ENCODE measurements at regions not wholly inside any gene's neighbourhood (a gene's known extent, or its start where the extent isn't known, plus 50 kb on each side); places are given as distances from the start of the nearest gene placed in this dataset.

DNA sequence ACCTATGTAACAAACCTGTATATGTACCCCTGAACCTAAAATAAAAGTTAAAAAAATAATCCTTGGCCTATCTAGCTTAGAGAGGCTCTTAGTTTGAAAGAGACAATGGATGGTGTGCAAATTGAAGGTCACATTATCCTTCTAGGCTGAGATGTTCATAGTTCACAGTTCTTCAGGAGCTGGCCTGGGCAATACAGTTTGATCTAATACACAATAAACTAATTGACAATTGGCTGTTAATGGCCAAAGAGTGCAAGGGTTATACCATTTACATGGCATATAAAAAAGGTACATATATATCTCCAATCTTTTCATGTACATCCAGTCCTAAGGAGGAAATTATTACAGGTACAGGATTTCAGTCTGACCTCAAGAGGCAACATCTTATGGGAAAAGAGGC, 117.4 kb upstream of the NEDD9 start:
- no peaks in the 10 kb centered on the region for H3K9me3 ChIP-seq (ENCODE audit: control insufficient read depth in 2 of 2, low read length in 2 of 2)
- no peak overlapping the region for H3K9ac ChIP-seq (ENCODE audit: low read depth in 1 of 2, low read length in 2 of 2)
- H3K27ac ChIP-seq (ENCODE audit: low read depth in 2 of 2, low read length in 2 of 2), result peak overlapping the region in 1 of 2 donors; percentile 21
- H3K36me3 ChIP-seq (ENCODE audit: control insufficient read depth in 2 of 2, insufficient read depth in 2 of 2, low read length in 2 of 2), result no peaks in the 10 kb centered on the region
- peaks cover 0 to 6% of the 10 kb centered on the region in 2 donors for H3K4me1 ChIP-seq (ENCODE audit: control insufficient read depth in 2 of 2, insufficient read depth in 2 of 2, low read length in 2 of 2)
- no peaks in the 10 kb centered on the region for H3K27me3 ChIP-seq (ENCODE audit: control insufficient read depth in 2 of 2, insufficient read depth in 2 of 2, low read length in 2 of 2)
- H3K4me3 ChIP-seq (ENCODE audit: low read length in 2 of 2), result no peak overlapping the region

DNA sequence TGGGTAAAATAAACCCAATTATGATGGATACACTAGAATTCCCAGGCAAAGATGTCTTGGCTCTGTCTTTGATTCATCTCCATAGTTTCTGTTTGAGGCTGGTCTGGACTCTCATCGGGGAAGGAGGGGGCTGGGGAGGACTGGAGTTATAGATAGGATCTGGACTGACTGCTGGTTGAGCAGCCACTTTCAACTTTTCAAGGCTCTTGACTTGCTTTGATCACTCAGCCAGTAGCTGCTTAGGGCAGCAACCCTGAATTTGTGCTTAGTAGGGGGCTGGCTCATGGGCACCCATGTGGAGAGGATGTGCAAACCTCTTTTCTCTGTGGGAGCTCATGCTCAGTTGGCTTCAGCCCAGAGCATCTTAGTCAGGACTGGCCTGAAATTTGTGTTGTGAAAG, 114.0 kb upstream of the NEDD9 start:
- H3K9me3 ChIP-seq (ENCODE audit: control insufficient read depth in 2 of 2, low read length in 2 of 2), result no peaks in the 10 kb centered on the region
- no peak overlapping the region for H3K9ac ChIP-seq (ENCODE audit: low read depth in 1 of 2, low read length in 2 of 2)
- H3K4me1 ChIP-seq (ENCODE audit: control insufficient read depth in 2 of 2, insufficient read depth in 2 of 2, low read length in 2 of 2), result peaks cover 0 to 9% of the 10 kb centered on the region in 2 donors
- no peaks in the 10 kb centered on the region for H3K27me3 ChIP-seq (ENCODE audit: control insufficient read depth in 2 of 2, insufficient read depth in 2 of 2, low read length in 2 of 2)
- no peak overlapping the region for H3K4me3 ChIP-seq (ENCODE audit: low read length in 2 of 2)
- no peaks in the 10 kb centered on the region for H3K36me3 ChIP-seq (ENCODE audit: control insufficient read depth in 2 of 2, insufficient read depth in 2 of 2, low read length in 2 of 2)
- H3K27ac ChIP-seq (ENCODE audit: low read depth in 2 of 2, low read length in 2 of 2), result no peak overlapping the region

DNA sequence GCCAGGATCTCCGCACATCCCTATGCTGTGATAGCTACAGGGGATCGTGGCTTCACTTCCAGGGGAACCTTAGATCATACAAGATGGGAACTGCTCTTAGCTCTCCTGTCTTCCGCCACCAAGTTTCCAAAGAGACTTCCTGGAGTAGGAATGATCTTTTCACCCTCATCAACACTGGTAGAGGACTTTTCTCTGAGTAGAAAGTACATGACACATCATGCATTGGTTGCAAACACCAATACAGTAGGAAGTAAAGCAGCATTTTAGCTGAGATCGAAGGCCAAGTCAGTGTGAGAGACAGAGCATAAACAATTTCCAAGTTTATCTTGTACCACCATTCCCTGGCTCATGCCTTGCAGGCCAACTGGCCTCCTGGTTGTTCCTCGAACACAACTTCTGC, 113.1 kb upstream of the NEDD9 start:
- Histone ChIP-seq H3K9me3 (ENCODE audit: control insufficient read depth in 2 of 2, low read length in 2 of 2) (no peaks in the 10 kb centered on the region), H3K9ac (ENCODE audit: low read depth in 1 of 2, low read length in 2 of 2) (no peak overlapping the region), H3K27ac (ENCODE audit: low read depth in 2 of 2, low read length in 2 of 2) (no peak overlapping the region), H3K36me3 (ENCODE audit: control insufficient read depth in 2 of 2, insufficient read depth in 2 of 2, low read length in 2 of 2) (no peaks in the 10 kb centered on the region), H3K4me1 (ENCODE audit: control insufficient read depth in 2 of 2, insufficient read depth in 2 of 2, low read length in 2 of 2) (peaks cover 0 to 9% of the 10 kb centered on the region in 2 donors), H3K4me3 (ENCODE audit: low read length in 2 of 2) (no peak overlapping the region), H3K27me3 (ENCODE audit: control insufficient read depth in 2 of 2, insufficient read depth in 2 of 2, low read length in 2 of 2) (no peaks in the 10 kb centered on the region)

DNA sequence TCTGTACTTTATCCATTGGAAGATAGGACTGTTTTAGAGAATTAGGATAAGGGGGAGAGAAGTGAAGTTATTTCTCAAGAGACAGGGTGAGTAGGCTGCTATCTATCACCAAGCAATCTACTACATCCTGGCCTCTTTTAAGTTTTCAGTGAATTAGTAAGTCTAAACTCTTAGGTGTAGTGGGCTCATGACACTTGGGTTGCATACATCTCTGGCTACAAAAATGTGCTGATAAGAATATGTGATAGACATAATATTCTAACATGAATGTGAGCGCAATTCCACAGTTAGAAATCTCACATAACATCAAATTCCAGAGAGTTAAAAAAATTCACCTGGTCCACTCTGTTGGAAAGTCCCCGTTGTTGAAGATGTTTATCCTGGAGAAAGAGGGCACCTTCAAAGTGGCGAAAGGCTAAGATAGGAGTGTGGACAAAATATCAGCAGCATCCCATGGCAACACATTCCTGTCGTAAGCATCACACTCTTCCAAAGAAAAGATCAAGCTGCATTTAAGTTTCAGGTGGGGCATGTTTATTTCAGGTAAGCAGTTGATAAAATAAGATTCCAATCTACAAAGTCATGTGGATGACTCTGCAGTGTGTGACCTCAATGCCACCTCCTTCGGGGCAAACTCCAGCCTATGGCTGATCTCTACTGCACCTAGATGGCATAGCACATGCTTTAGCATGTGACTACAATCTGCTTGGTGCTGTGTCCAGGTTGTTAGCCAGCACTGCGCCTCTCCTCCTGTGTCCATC, 111.7 kb upstream of the NEDD9 start:
- Histone ChIP-seq H3K4me3 (ENCODE audit: low read length in 2 of 2) (no peak overlapping the region), H3K27ac (ENCODE audit: low read depth in 2 of 2, low read length in 2 of 2) (peak overlapping the region; percentile 45 to 52), H3K9me3 (ENCODE audit: control insufficient read depth in 2 of 2, low read length in 2 of 2) (no peaks in the 10 kb centered on the region), H3K9ac (ENCODE audit: low read depth in 1 of 2, low read length in 2 of 2) (no peak overlapping the region), H3K4me1 (ENCODE audit: control insufficient read depth in 2 of 2, insufficient read depth in 2 of 2, low read length in 2 of 2) (peaks cover 0 to 9% of the 10 kb centered on the region in 2 donors), H3K36me3 (ENCODE audit: control insufficient read depth in 2 of 2, insufficient read depth in 2 of 2, low read length in 2 of 2) (no peaks in the 10 kb centered on the region), H3K27me3 (ENCODE audit: control insufficient read depth in 2 of 2, insufficient read depth in 2 of 2, low read length in 2 of 2) (no peaks in the 10 kb centered on the region)

DNA sequence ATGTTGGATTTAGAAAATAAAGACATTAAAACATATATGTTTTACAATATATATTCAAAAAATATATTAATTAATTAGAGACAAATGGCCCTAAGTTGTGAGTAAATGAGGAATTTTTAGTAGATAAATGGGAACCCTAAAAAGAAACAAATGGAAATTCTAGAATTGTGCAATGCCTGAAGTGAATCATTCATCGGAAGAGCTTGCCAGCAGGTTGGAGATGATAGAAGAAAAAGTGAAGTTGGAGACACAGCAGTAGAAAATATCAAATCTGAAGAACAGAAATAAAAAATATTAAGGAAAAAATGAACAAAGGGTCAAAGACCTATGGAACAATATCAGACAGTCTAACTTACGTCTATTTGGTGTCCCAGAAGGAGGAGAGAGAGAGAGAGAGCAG, 109.4 kb upstream of the NEDD9 start:
- Histone ChIP-seq H3K27ac (ENCODE audit: low read depth in 2 of 2, low read length in 2 of 2) (no peak overlapping the region), H3K36me3 (ENCODE audit: control insufficient read depth in 2 of 2, insufficient read depth in 2 of 2, low read length in 2 of 2) (no peaks in the 10 kb centered on the region), H3K27me3 (ENCODE audit: control insufficient read depth in 2 of 2, insufficient read depth in 2 of 2, low read length in 2 of 2) (no peaks in the 10 kb centered on the region), H3K9me3 (ENCODE audit: control insufficient read depth in 2 of 2, low read length in 2 of 2) (no peaks in the 10 kb centered on the region), H3K4me1 (ENCODE audit: control insufficient read depth in 2 of 2, insufficient read depth in 2 of 2, low read length in 2 of 2) (peaks cover 0 to 9% of the 10 kb centered on the region in 2 donors), H3K4me3 (ENCODE audit: low read length in 2 of 2) (no peak overlapping the region), H3K9ac (ENCODE audit: low read depth in 1 of 2, low read length in 2 of 2) (no peak overlapping the region)

DNA sequence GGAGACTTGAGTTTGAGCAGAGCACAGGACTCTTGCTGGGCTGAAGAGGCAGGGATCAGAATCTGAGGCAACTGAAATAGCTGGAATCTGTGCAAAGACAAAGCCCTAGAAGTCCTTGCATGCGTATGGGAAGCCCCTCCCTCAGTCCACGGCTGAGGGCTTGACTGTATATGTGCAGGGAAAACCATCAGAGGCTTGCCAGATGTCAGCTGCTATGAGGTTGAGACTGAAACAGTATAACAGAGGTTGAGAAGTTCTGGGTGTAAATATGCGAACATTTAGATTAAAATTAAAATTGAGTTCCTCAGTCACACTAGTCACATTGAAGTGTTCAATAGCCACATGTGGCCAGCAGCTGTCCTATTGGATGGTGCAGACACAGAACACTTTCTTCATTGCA, 108.8 kb upstream of the NEDD9 start:
- Histone ChIP-seq H3K9me3 (ENCODE audit: control insufficient read depth in 2 of 2, low read length in 2 of 2) (no peaks in the 10 kb centered on the region), H3K4me1 (ENCODE audit: control insufficient read depth in 2 of 2, insufficient read depth in 2 of 2, low read length in 2 of 2) (peaks cover 0 to 9% of the 10 kb centered on the region in 2 donors), H3K27ac (ENCODE audit: low read depth in 2 of 2, low read length in 2 of 2) (no peak overlapping the region), H3K36me3 (ENCODE audit: control insufficient read depth in 2 of 2, insufficient read depth in 2 of 2, low read length in 2 of 2) (no peaks in the 10 kb centered on the region), H3K4me3 (ENCODE audit: low read length in 2 of 2) (no peak overlapping the region), H3K9ac (ENCODE audit: low read depth in 1 of 2, low read length in 2 of 2) (no peak overlapping the region), H3K27me3 (ENCODE audit: control insufficient read depth in 2 of 2, insufficient read depth in 2 of 2, low read length in 2 of 2) (no peaks in the 10 kb centered on the region)

DNA sequence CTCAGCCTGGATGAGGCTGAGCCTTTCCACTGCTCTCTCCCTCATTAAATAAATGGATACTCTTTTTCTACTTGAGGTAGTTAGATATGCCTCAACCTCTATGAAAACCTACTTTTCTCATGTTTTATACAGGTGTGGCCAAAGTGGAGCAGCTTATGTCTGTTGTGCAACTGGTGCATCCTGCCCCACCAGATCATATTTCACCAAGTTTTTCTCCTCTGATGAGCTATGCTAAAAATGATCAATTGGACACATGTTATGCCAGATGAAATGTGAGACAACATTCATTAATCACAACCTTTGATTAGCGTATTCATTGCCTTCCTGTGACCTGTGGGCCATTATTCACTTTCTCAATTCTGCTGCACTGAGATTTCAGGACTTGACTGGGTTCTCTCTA, 106.9 kb upstream of the NEDD9 start:
- no peaks in the 10 kb centered on the region for H3K27me3 ChIP-seq (ENCODE audit: control insufficient read depth in 2 of 2, insufficient read depth in 2 of 2, low read length in 2 of 2)
- no peaks in the 10 kb centered on the region for H3K36me3 ChIP-seq (ENCODE audit: control insufficient read depth in 2 of 2, insufficient read depth in 2 of 2, low read length in 2 of 2)
- H3K4me1 ChIP-seq (ENCODE audit: control insufficient read depth in 2 of 2, insufficient read depth in 2 of 2, low read length in 2 of 2), result no peaks in the 10 kb centered on the region
- no peaks in the 10 kb centered on the region for H3K9me3 ChIP-seq (ENCODE audit: control insufficient read depth in 2 of 2, low read length in 2 of 2)
- H3K9ac ChIP-seq (ENCODE audit: low read depth in 1 of 2, low read length in 2 of 2), result no peak overlapping the region
- no peak overlapping the region for H3K4me3 ChIP-seq (ENCODE audit: low read length in 2 of 2)
- no peak overlapping the region for H3K27ac ChIP-seq (ENCODE audit: low read depth in 2 of 2, low read length in 2 of 2)

DNA sequence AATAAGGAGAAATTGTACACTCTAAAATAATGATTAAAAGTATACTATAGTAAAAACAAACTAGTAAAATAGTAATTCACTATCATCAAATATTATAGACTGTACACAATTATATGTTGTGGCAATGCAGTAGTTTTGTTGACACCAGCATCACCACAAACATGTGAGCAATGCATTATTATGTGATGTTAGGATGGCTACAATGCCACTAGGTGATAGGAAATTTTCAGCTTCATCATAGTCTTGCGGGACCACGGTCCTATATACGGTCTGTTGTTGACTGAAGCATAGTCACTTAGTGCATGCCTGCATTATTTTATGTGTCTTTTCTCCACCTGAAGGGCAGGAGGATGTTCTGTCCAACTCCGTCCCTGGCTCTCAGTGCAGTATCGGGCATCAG, 104.8 kb upstream of the NEDD9 start:
- no peaks in the 10 kb centered on the region for H3K27me3 ChIP-seq (ENCODE audit: control insufficient read depth in 2 of 2, insufficient read depth in 2 of 2, low read length in 2 of 2)
- no peak overlapping the region for H3K27ac ChIP-seq (ENCODE audit: low read depth in 2 of 2, low read length in 2 of 2)
- no peak overlapping the region for H3K4me3 ChIP-seq (ENCODE audit: low read length in 2 of 2)
- no peaks in the 10 kb centered on the region for H3K4me1 ChIP-seq (ENCODE audit: control insufficient read depth in 2 of 2, insufficient read depth in 2 of 2, low read length in 2 of 2)
- H3K36me3 ChIP-seq (ENCODE audit: control insufficient read depth in 2 of 2, insufficient read depth in 2 of 2, low read length in 2 of 2), result no peaks in the 10 kb centered on the region
- no peak overlapping the region for H3K9ac ChIP-seq (ENCODE audit: low read depth in 1 of 2, low read length in 2 of 2)
- no peaks in the 10 kb centered on the region for H3K9me3 ChIP-seq (ENCODE audit: control insufficient read depth in 2 of 2, low read length in 2 of 2)

DNA sequence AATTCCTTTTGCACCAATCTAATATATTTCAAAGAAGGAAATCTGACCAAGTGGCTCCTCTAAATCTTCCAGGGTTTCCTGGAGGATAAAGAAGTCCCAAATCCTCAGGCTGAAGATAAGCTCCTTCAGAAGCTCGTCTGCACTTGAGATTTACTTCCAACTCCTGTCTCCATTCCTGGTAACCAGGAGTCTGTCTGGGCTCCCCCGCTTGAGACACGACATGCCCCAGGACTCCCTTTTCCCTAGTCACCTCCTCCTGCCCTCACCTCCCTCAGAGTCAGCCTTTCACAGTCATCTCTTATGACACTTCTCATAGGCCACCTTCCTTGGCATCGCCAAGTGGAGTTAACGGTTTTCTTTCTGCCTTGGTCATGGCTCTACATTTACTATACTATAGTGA, 103.4 kb upstream of the NEDD9 start:
- Histone ChIP-seq H3K9me3 (ENCODE audit: control insufficient read depth in 2 of 2, low read length in 2 of 2) (no peaks in the 10 kb centered on the region), H3K9ac (ENCODE audit: low read depth in 1 of 2, low read length in 2 of 2) (no peak overlapping the region), H3K27ac (ENCODE audit: low read depth in 2 of 2, low read length in 2 of 2) (no peak overlapping the region), H3K4me1 (ENCODE audit: control insufficient read depth in 2 of 2, insufficient read depth in 2 of 2, low read length in 2 of 2) (peaks cover 5 to 7% of the 10 kb centered on the region in 2 donors), H3K27me3 (ENCODE audit: control insufficient read depth in 2 of 2, insufficient read depth in 2 of 2, low read length in 2 of 2) (no peaks in the 10 kb centered on the region), H3K36me3 (ENCODE audit: control insufficient read depth in 2 of 2, insufficient read depth in 2 of 2, low read length in 2 of 2) (no peaks in the 10 kb centered on the region), H3K4me3 (ENCODE audit: low read length in 2 of 2) (no peak overlapping the region)

DNA sequence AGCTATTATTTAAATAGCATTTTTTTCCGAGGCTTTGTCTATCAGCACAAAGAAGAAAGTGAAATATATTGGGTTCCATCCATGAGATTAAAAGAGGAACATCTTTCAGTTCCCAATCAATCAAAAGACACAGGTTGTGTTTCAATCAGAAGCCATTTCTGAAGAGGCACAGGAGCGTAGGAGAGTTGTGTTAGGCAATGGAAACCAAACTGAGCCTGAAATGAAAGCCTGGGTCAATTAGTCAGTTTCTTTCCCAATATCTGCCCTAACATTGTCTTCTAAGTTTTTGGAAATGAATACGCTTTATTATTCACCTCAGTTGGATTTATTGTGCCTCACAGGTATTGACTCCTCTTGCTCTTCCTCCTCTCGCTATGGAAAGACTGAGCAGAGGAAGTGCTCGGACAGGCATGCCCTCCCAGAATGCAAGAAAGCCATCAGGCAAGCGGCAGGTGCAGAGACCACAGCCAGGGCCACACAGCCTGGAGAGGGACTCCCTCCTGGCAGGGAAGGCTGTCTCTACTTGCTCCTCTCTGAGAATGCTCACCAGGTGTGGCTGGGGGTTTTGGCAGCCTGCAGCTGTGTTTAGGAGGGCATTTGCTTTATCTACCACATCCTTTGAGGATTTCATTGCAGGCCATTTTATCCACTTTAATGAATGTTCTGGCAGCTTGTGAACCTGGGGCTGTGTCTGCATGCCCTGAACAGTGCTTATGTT, 100.8 kb upstream of the NEDD9 start:
- no peak overlapping the region for H3K4me3 ChIP-seq (ENCODE audit: low read length in 2 of 2)
- H3K9ac ChIP-seq (ENCODE audit: low read depth in 1 of 2, low read length in 2 of 2), result no peak overlapping the region
- H3K9me3 ChIP-seq (ENCODE audit: control insufficient read depth in 2 of 2, low read length in 2 of 2), result no peaks in the 10 kb centered on the region
- H3K4me1 ChIP-seq (ENCODE audit: control insufficient read depth in 2 of 2, insufficient read depth in 2 of 2, low read length in 2 of 2), result peaks cover 22 to 26% of the 10 kb centered on the region in 2 donors
- no peaks in the 10 kb centered on the region for H3K27me3 ChIP-seq (ENCODE audit: control insufficient read depth in 2 of 2, insufficient read depth in 2 of 2, low read length in 2 of 2)
- no peak overlapping the region for H3K27ac ChIP-seq (ENCODE audit: low read depth in 2 of 2, low read length in 2 of 2)
- no peaks in the 10 kb centered on the region for H3K36me3 ChIP-seq (ENCODE audit: control insufficient read depth in 2 of 2, insufficient read depth in 2 of 2, low read length in 2 of 2)

All from mucosa of rectum (tissue), 2 donors.